ENCODE measurements at regions not wholly inside any gene's neighbourhood (a gene's known extent, or its start where the extent isn't known, plus 50 kb on each side); places are given as distances from the start of the nearest gene placed in this dataset.

DNA sequence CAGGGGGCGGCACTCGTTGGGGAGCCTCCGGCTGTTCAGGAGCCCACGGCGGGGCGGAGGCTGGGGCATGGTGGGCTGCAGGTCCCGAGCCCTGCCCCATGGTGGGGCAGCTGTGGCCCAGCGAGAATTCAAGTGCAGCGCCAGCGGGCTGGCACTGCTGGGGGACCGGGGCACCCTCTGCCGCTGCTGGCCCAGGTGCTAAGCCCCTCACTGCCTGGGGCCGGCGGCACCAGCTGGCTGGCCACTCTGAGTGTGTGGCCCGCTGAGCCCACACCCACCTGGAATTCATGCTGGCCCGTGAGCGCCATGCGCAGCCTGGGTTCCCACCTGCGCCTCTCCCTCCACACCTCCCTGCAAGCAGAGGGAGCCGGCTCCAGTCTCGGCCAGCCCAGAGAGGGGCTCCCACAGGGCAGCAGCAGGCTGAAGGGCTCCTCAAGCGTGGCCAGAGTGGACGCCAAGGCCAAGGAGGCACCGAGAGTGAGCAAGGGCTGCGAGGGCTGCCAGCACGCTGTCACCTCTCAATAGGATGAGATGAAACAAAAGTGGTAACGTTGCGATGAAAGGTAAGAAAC is 464.9 kb downstream of the PCDH7 start:
- DNase-seq (ENCODE audit: low spot score in 2 of 2), result no peak
- Histone ChIP-seq H3K4me1 (no peaks in the 10 kb centered on the region), H3K27ac (no peak overlapping the region), H3K9me3 (peaks cover 0 to 7% (median 0%) of the 10 kb centered on the region in 4 donors), H3K36me3 (no peaks in the 10 kb centered on the region), H3K4me3 (no peak overlapping the region), H3K27me3 (no peaks in the 10 kb centered on the region)
- 83 to 86% methylated on average over 11 to 27 of the region's 28 CpGs for WGBS, 2 donors
- TF ChIP-seq, protein P1, sequence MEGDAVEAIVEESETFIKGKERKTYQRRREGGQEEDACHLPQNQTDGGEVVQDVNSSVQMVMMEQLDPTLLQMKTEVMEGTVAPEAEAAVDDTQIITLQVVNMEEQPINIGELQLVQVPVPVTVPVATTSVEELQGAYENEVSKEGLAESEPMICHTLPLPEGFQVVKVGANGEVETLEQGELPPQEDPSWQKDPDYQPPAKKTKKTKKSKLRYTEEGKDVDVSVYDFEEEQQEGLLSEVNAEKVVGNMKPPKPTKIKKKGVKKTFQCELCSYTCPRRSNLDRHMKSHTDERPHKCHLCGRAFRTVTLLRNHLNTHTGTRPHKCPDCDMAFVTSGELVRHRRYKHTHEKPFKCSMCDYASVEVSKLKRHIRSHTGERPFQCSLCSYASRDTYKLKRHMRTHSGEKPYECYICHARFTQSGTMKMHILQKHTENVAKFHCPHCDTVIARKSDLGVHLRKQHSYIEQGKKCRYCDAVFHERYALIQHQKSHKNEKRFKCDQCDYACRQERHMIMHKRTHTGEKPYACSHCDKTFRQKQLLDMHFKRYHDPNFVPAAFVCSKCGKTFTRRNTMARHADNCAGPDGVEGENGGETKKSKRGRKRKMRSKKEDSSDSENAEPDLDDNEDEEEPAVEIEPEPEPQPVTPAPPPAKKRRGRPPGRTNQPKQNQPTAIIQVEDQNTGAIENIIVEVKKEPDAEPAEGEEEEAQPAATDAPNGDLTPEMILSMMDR (IDR thresholded peaks at IDR 0.05), result no peak
- TF ChIP-seq EP300 (IDR thresholded peaks at IDR 0.05), result no peak

DNA sequence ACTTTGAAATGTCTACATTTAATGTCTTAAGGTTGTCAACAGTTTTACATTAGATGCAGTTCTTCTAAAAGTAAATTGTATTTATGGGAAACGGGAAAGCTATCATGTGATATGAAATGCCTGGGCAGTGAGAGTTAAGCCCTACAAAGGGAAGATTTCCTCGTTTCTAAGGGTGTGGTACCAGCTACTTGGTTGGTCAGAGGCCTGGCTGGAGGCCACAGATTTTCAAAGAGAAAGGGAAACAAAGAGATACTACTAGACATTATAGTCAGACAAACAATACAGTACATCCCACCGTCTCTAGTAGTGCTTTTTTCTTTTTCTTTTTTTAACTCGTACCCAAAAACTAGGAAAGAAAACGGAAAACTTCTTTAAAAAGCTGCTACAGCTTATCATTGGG is 467.8 kb downstream of the PCDH7 start:
- H3K9me3 ChIP-seq, result peaks cover 0 to 7% (median 0%) of the 10 kb centered on the region in 4 donors
- H3K4me1 ChIP-seq, result no peaks in the 10 kb centered on the region
- TF ChIP-seq EP300 (IDR thresholded peaks at IDR 0.05) (no peak), POLR2A (IDR thresholded peaks at IDR 0.05) (no peak)
- TF ChIP-seq, protein P1 (IDR thresholded peaks at IDR 0.05), result no peak
- no peak overlapping the region for H3K4me3 ChIP-seq
- no peak overlapping the region for H3K27ac ChIP-seq
- H3K27me3 ChIP-seq, result no peaks in the 10 kb centered on the region
- no peaks in the 10 kb centered on the region for H3K36me3 ChIP-seq
- WGBS, 2 donors, result 73 to 77% methylated on average over 5 of the region's 5 CpGs
- DNase-seq (ENCODE audit: low spot score in 2 of 2), result no peak

DNA sequence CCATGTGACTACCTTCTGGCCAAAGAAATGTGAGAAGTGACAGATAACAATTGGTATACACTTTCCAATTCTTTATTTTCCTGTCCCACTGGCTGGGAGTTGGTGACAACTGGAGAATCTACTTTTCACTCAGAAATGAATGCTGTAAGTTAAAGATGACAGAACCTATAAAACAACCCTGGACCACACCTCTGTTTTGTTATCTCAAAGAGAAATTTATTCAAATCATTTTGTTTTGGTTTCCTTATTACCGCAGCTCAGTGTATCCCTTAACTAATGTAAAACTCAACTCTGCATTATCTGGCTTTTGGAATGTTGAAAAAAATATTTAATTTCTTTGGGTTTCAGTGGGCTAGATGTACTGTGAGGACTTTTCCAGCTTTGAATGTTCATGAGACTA is 469.8 kb downstream of the PCDH7 start:
- no peak for DNase-seq (ENCODE audit: low spot score in 2 of 2)
- Histone ChIP-seq H3K27ac (no peak overlapping the region), H3K27me3 (no peaks in the 10 kb centered on the region), H3K4me1 (peaks cover 0 to 5% (median 0%) of the 10 kb centered on the region in 4 donors), H3K4me3 (no peak overlapping the region), H3K36me3 (no peaks in the 10 kb centered on the region), H3K9me3 (peaks cover 0 to 5% (median 0%) of the 10 kb centered on the region in 4 donors)
- TF ChIP-seq EP300 (IDR thresholded peaks at IDR 0.05), result no peak
- TF ChIP-seq, protein P1 (IDR thresholded peaks at IDR 0.05), result no peak
- TF ChIP-seq POLR2A (IDR thresholded peaks at IDR 0.05), result no peak
- 93 to 96% methylated on average over 1 of the region's 1 CpG for WGBS, 2 donors

DNA sequence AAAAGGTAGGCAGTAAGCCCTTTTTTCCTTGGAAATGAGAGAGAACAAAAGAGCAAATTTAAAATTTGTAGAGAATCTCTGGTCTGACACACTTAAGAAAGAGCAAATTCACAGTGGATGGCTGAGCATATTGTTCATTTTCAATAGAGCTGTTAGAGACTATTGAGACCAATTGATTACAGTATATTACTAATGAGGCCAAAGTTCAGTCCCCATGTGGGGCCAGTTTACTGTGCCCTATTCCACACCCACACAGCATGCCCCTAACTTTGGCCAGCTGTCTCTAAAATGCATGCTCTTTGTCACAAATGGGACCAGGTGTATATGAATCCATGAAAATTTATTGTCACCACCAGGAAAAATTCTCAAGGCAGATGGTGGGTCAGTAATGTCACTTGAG is 470.5 kb downstream of the PCDH7 start:
- H3K4me1 ChIP-seq, result peaks cover 0 to 6% (median 0%) of the 10 kb centered on the region in 4 donors
- H3K9me3 ChIP-seq, result no peaks in the 10 kb centered on the region
- H3K27ac ChIP-seq, result no peak overlapping the region
- TF ChIP-seq POLR2A (IDR thresholded peaks at IDR 0.05) (no peak), EP300 (IDR thresholded peaks at IDR 0.05) (no peak)
- TF ChIP-seq, protein P1 (IDR thresholded peaks at IDR 0.05), result no peak
- H3K36me3 ChIP-seq, result no peaks in the 10 kb centered on the region
- no peak for DNase-seq (ENCODE audit: low spot score in 2 of 2)
- no peaks in the 10 kb centered on the region for H3K27me3 ChIP-seq
- no peak overlapping the region for H3K4me3 ChIP-seq

DNA sequence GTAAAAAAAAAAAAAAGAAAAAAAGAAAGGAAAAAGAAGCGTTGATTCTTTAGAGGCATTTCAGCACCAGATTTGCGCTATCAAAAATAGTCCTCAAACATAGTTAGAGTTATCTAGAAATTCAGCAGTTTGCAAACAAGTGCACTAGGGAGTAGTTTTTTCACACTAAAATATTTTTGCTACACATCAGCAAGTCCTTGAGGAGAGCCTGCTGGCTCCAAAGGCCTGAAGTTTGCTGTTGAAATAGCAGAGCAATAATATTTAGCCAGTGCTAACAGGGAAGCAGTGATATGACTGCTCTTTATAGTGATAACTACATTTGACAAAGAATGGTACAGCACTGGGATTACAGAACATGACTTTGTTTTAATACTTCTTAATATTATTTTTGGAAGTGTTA is 472.2 kb downstream of the PCDH7 start:
- Histone ChIP-seq H3K4me1 (peaks cover 0 to 6% (median 0%) of the 10 kb centered on the region in 4 donors), H3K27me3 (no peaks in the 10 kb centered on the region), H3K36me3 (no peaks in the 10 kb centered on the region), H3K9me3 (no peaks in the 10 kb centered on the region), H3K4me3 (no peak overlapping the region), H3K27ac (no peak overlapping the region)
- DNase-seq (ENCODE audit: low spot score in 2 of 2), result no peak
- WGBS, 2 donors, result 65 to 74% methylated on average over 2 of the region's 2 CpGs
- TF ChIP-seq POLR2A (IDR thresholded peaks at IDR 0.05) (no peak), EP300 (IDR thresholded peaks at IDR 0.05) (no peak)
- TF ChIP-seq, protein P1 (IDR thresholded peaks at IDR 0.05), result no peak
